Epithelial cell of proximal tubule (primary cell): ENCODE measurements at regions not wholly inside any gene's neighbourhood (a gene's known extent, or its start where the extent isn't known, plus 50 kb on each side); places are given as distances from the start of the nearest gene placed in this dataset.

Experiments used
- DNase-seq: peaks from one replicate; pipeline ENCODE4 v3.0.0-alpha.2; 2011; ENCODE audit warnings: low read depth
- H3K4me3 ChIP-seq: 2 replicates; pipeline ENCODE4 v1.5.1; 2011; ENCODE audit warnings: low read depth, mild to moderate bottlenecking, low read length
- TF ChIP-seq, protein P1 (sequence below): conservative IDR thresholded peaks from 2 replicates; pipeline ENCODE4 v1.5.1; 2012; ENCODE audit warnings: low read depth, mild to moderate bottlenecking, low read length

DNA sequence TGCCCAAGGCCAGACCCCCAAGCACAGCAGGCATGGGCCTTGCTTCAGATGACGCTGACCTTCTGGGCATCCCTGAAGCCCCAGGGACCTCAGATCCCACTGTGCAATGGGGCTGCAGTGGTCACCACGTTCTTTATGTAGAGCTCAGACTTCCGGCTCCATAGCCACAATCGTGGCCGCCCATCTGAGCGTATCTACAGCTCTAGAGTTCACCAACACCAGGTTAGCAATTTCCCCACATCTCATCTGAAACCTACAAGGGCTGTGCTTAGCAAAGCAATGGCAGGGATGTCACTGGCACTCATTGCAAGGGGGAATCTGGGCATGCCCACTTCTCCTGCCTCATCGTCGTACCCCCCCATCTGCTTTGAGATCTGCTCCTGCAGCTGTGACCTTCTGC, 384.4 kb upstream of the TSHZ3 start:
- no peak overlapping the region for H3K4me3 ChIP-seq
- no peak for DNase-seq
- TF ChIP-seq, protein P1, sequence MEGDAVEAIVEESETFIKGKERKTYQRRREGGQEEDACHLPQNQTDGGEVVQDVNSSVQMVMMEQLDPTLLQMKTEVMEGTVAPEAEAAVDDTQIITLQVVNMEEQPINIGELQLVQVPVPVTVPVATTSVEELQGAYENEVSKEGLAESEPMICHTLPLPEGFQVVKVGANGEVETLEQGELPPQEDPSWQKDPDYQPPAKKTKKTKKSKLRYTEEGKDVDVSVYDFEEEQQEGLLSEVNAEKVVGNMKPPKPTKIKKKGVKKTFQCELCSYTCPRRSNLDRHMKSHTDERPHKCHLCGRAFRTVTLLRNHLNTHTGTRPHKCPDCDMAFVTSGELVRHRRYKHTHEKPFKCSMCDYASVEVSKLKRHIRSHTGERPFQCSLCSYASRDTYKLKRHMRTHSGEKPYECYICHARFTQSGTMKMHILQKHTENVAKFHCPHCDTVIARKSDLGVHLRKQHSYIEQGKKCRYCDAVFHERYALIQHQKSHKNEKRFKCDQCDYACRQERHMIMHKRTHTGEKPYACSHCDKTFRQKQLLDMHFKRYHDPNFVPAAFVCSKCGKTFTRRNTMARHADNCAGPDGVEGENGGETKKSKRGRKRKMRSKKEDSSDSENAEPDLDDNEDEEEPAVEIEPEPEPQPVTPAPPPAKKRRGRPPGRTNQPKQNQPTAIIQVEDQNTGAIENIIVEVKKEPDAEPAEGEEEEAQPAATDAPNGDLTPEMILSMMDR = no peak

DNA sequence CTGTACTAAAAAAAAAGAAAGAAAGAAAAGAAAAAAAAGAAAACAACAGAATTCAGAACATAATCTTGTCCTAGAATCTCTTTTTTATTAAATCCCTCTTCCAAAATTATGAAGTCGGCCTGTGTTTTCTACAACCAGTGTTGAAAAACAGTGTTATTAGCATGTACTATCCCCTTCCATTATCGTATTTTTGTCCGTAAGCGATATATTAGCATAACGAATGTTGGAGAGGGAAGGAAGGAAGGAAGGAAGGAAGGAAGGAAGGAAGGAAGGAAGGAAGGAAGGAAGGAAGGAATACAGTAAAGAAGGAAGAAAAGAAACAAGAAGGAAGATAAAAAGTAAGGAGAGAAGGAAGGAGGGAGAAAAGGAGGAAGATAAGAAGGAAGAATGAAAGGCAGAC, 393.0 kb upstream of the TSHZ3 start:
- no peak for DNase-seq
- TF ChIP-seq, protein P1 = no peak
- no peak overlapping the region for H3K4me3 ChIP-seq

GRCh38 chr19:31745731-31746130, 396.5 kb upstream of the TSHZ3 start:
- TF ChIP-seq, protein P1 = no peak
- H3K4me3 ChIP-seq = no peak overlapping the region
- DNase-seq = no peak

GRCh38 chr19:31749231-31749630, 400.0 kb upstream of the TSHZ3 start:
- TF ChIP-seq, protein P1 = no peak
- no peak overlapping the region for H3K4me3 ChIP-seq
- DNase-seq = no peak

GRCh38 chr19:31759359-31759758, 410.1 kb upstream of the TSHZ3 start:
- no peak for DNase-seq
- H3K4me3 ChIP-seq = no peak overlapping the region
- TF ChIP-seq, protein P1 = no peak

- DNase-seq = no peak
Measured at GRCh38 chr19:31761281-31761913, 412.2 kb upstream of the TSHZ3 start.

DNA sequence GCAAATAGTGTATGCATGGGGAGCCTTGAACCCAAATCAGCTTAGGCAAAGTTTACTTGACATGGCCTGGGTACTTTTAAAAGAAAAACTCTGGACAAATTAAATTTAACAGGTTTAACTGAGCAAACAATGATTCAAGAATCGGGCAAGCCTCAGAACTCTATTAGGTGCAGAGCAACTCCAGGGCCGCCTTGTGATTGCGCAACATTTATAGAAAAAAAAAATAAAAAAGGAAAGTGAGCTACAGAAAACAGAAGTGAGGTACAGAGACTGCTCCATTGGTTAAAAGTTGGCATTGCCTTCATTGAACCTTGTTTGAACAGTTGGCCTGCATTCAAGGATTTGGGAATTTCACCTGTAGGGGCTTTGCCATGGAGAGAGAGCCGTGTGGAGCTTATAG, 421.0 kb upstream of the TSHZ3 start:
- H3K4me3 ChIP-seq = no peak overlapping the region
- TF ChIP-seq, protein P1 = no peak
- DNase-seq = no peak

More at GRCh38 chr19:31761281-31761913, 412.2 kb upstream of the TSHZ3 start:
- TF ChIP-seq, protein P1 = no peak
- no peak overlapping the region for H3K4me3 ChIP-seq
